GM18873 (cell line): ENCODE measurements at regions not wholly inside any gene's neighbourhood (a gene's known extent, or its start where the extent isn't known, plus 50 kb on each side); places are given as distances from the start of the nearest gene placed in this dataset.
"Not testable (repeated sequence)": the region's sequence is repeated elsewhere in the genome, so short reads cannot be mapped to it uniquely, and the experiment has no call there.

Source experiments
- ATAC-seq: cut with Tn5 transposase; IDR thresholded peaks from one replicate; pipeline ENCODE4 v1.9.1; 2021; ENCODE audit warnings: mild to moderate bottlenecking, moderate library complexity, moderate number of reproducible peaks; ENCODE audit not compliant: unreplicated experiment, low FRiP score

DNA sequence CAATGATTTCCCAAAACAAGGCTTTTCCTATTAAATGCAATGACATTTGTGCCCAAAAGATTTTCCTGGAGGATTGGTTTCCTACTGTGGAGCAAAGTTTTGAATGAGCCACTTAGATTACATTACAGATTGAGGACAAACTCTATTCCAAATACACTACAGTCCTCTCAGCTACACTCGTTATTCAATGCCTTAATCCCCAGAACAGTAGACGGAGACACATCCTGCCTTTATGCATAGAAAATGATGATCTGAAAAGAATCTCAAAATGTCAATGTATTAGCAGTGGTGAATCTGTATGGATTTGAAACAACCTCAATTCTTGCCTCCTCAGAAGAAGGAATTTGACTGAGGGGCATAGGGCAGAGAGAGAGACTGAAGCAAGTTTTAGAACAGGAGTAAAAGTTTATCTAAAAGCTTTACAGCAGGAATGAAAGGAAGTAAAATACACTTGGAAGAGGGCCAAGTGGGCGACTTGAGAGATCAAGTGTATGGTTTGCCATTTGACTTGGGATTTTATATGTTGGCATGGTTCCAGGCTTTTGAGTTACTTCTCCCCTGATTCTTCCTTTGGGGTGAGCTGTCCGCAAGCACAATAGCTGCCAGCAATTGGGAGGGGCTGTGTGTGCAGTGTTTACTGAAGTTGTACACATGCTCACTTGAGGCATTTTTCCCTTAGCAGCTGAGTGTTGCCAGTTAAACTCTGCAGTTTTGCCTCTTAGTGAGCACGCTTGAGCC is 891.9 kb upstream of the MBL2 start:
- no peak for ATAC-seq

DNA sequence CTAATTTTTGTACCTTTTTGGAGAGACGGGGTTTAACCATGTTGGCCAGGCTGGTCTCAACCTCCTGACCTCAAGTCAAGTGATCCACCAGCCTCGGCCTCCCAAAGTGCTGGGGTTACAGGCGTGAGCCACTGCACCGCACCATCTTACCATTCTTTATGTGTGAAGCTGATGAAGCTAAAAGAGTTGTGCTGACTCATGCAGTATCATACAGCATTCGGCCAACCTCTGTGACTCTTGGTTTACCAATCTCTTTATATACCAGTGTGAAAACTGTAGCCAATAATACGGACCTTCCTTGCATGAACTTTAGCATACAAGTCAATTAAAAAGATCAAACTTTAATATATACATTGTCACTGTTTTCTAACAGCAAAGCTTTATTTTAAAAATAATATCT is 878.2 kb upstream of the MBL2 start:
- no peak for ATAC-seq

- not testable (repeated sequence) for ATAC-seq
Observed at GRCh38 chr10:53647221-53647620, 874.6 kb upstream of the MBL2 start.

DNA sequence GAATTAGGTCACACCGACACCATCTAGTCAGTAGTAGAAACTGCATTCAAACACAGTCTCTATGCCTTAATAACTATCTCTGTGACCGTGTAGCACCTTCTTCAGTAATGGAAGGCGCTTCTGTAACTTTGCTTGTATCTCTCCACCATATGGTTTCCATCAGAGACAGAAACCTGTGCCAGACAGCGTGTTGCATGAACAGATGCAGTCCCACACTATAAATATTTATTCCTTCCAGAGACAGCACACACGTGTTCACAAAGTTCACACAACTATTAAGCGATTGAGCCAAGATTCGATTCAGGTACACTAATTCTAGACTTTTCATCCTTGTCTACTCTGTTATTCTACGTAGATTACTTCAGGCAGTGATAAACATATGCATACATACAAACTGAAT is 873.9 kb upstream of the MBL2 start:
- ATAC-seq = no peak

DNA sequence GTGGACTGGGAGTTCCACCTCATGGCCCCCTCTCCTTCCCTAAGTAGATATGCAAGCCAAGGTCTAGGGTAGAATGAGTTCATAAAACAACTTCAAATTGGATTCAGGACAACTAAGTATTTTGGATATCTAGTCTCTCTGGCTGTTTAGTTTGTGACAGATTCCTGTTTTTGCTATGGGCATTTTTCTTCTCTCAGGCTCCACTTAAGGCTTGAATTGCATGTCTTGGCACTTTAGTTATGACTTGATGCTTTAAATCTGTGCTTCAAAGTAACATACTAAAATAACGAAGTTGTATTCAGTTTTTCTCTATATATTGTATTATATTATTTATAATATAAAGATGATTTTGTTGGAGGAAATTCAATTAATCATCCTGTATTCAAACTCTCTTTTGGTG is 873.4 kb upstream of the MBL2 start:
- ATAC-seq = no peak

GRCh38 chr10:53638006-53638405 is 865.4 kb upstream of the MBL2 start:
- ATAC-seq = no peak

GRCh38 chr10:53624722-53625121 is 852.1 kb upstream of the MBL2 start:
- ATAC-seq = no peak

- no peak for ATAC-seq
Observed at GRCh38 chr10:53622201-53622600, 849.6 kb upstream of the MBL2 start.

- no peak for ATAC-seq
Observed at GRCh38 chr10:53619671-53620070, 847.1 kb upstream of the MBL2 start.

DNA sequence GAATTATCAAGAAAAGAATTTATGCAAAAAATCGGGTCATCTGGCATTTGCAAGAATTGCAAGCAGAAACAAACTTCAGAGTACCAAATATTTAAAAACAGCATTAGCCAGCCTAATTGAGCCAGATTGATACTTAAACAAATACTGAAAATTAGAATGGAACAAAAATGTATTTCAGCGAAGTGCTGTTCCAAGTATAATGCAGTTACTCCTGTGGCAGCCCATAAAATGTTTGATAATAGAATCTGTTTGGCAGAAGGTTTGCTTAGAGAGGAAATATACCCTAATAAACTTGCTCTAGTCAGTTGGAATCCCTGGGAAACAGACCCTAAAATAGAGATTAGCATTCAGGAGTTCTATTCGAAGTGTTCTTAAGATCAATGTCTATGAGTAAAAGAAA is 835.1 kb upstream of the MBL2 start:
- ATAC-seq = no peak

DNA sequence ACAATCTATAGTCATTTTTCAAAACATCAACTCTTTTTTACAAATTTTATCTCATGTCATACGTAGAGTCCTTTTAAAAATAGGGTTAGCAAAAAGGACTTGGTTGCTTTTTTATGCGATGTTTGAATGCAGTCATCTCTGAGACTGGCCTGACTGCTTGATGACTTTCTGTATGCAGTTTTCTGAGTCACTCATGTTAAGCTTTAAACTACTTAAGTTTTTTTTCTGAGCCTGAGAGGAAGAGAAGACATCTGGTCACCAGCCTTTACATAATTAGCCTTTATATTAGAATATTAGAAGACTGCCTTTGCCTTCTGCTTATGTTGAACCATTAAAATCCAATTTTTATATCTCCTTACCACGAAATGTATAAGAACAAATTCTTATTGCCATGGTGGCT is 834.4 kb upstream of the MBL2 start:
- ATAC-seq = no peak

DNA sequence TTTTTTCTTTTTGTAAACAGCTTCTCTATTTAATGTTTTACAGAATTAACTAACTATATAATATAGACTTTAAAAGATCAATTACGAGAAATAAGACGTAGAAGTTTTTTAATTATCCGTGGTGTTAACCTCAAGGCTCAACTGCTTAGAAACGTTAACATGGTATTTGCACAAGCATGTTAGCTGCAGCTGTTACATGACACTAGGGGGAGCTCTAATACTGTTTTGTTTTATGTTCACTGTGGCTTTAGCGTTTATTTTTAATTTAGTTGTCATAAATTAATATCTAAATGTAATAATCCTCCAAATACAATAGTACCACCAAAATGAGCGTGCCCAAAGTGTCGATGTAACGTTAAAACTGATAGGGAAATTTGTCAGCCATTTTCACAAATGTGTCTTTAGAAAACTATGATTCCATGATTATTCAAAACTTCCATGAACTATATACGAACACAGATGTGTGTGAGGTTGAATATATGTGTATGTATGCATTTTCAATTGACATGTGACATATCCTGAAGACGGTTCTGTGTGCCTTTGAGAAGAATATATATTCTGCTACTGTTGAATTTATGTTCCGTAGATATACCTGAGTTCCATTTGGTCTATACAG is 828.8 kb upstream of the MBL2 start:
- no peak for ATAC-seq

- ATAC-seq = no peak
Observed at GRCh38 chr10:53598914-53599313, 826.3 kb upstream of the MBL2 start.

GRCh38 chr10:53597835-53598251 is 825.3 kb upstream of the MBL2 start:
- ATAC-seq = no peak

- no peak for ATAC-seq
Observed at GRCh38 chr10:53580465-53580864, 807.9 kb upstream of the MBL2 start.

DNA sequence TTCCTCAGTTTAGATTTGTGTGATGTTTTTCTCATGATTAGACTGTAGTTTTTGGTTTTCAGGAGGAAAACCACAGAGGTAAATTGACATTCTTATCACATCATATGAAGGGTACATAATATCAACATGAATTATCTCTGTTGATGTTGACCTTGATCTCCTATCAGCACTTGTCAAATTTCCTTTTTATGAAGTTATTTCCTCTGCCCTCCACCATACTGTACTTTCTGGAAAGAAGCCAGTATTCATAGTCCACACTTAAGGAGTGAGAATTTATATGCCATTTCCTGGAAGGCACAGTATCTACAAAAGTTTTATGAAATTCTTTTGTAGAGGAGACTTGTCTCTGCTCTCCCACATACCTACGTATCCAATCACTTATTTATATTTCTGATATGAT is 807.2 kb upstream of the MBL2 start:
- no peak for ATAC-seq

DNA sequence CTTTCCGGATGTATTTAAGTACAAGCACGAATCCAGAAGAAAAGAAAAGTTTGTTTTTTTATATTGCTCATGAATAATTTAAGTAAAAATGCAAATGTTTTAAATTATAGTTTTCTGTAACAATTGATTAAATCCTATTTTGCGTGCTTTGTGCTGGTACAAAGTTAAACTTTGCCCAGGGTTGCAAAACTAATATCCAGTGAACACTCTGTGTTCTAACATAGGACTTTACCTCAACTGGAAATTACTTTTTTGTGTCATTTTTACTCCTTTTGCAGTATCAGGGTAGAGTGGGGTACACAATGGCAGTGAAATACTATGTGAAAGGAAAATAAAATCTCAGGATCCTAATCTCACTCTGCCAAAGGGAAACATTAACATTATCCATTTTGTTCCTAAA is 801.4 kb upstream of the MBL2 start:
- no peak for ATAC-seq

GRCh38 chr10:53573498-53573897 is 800.9 kb upstream of the MBL2 start:
- no peak for ATAC-seq

GRCh38 chr10:53572799-53573198 is 800.2 kb upstream of the MBL2 start:
- no peak for ATAC-seq

DNA sequence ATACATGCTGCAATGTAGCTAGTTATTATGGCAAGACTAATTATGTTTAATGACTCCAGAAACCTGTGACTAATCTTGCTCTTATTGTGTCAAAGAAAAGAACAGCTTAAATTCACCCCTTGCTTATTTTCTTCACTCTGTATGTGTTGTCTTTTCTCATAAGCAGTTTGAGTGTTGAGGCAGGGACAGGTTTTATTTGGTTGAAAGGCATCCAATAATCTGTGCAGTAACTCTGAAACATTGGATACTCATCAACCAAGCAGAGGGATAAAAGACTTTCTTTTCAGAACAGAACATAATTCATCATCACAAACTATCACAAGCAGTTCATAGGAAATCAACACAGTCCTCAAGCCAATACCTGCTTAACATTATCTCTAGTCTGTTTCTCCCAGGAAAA is 797.6 kb upstream of the MBL2 start:
- ATAC-seq = no peak

GRCh38 chr10:53569455-53569854 is 796.9 kb upstream of the MBL2 start:
- no peak for ATAC-seq

- no peak for ATAC-seq
Observed at GRCh38 chr10:53548664-53549063, 776.1 kb upstream of the MBL2 start.
